CD4-positive, alpha-beta T cell treated with Interleukin-2 at 100 ng/mL for 4 hours (primary cell): ENCODE measurements at regions not wholly inside any gene's neighbourhood (a gene's known extent, or its start where the extent isn't known, plus 50 kb on each side); places are given as distances from the start of the nearest gene placed in this dataset.
"Not testable (repeated sequence)": the region's sequence is repeated elsewhere in the genome, so short reads cannot be mapped to it uniquely, and the experiment has no call there.

Experiments used
- DNase-seq: peaks from one replicate; pipeline ENCODE4 v3.0.0-alpha.2; 2020; ENCODE audit warnings: low spot score

- DNase-seq, result not testable (repeated sequence)
These were observed 684.4 kb upstream of the GOLIM4 start for GRCh38 chr3:168779970-168780645.

GRCh38 chr3:168753724-168754123 lies 658.0 kb upstream of the GOLIM4 start:
- DNase-seq, result no peak

- DNase-seq, result no peak
These were observed 656.6 kb upstream of the GOLIM4 start for GRCh38 chr3:168752339-168752738.

GRCh38 chr3:168747697-168748096 lies 652.0 kb upstream of the GOLIM4 start:
- no peak for DNase-seq

GRCh38 chr3:168738527-168739325 lies 643.0 kb upstream of the GOLIM4 start:
- no peak for DNase-seq

- DNase-seq, result no peak
These were observed 640.5 kb upstream of the GOLIM4 start for GRCh38 chr3:168736202-168736601.

GRCh38 chr3:168730073-168730472 lies 634.3 kb upstream of the GOLIM4 start:
- DNase-seq, result no peak

GRCh38 chr3:168722091-168722490 lies 626.4 kb upstream of the GOLIM4 start:
- DNase-seq, result no peak

- no peak for DNase-seq
These were observed 619.0 kb upstream of the GOLIM4 start for GRCh38 chr3:168714609-168715240.

GRCh38 chr3:168709073-168709472 lies 613.3 kb upstream of the GOLIM4 start:
- DNase-seq, result no peak

GRCh38 chr3:168707900-168708299 lies 612.2 kb upstream of the GOLIM4 start:
- no peak for DNase-seq

- no peak for DNase-seq
These were observed 609.7 kb upstream of the GOLIM4 start for GRCh38 chr3:168705412-168705811.

- DNase-seq, result no peak
These were observed 600.3 kb upstream of the GOLIM4 start for GRCh38 chr3:168696051-168696450.

GRCh38 chr3:168693870-168694269 lies 598.1 kb upstream of the GOLIM4 start:
- no peak for DNase-seq

- DNase-seq, result no peak
These were observed 592.5 kb upstream of the GOLIM4 start for GRCh38 chr3:168688267-168688666.

GRCh38 chr3:168684519-168684918 lies 588.8 kb upstream of the GOLIM4 start:
- no peak for DNase-seq

GRCh38 chr3:168678730-168679129 lies 583.0 kb upstream of the GOLIM4 start:
- DNase-seq, result no peak

- DNase-seq, result no peak
These were observed 575.4 kb upstream of the GOLIM4 start for GRCh38 chr3:168671091-168671490.

- not testable (repeated sequence) for DNase-seq
These were observed 565.3 kb upstream of the GOLIM4 start for GRCh38 chr3:168660879-168661657.

GRCh38 chr3:168659015-168659414 lies 563.3 kb upstream of the GOLIM4 start:
- DNase-seq, result no peak

- no peak for DNase-seq
These were observed 559.9 kb upstream of the GOLIM4 start for GRCh38 chr3:168655611-168656010.

GRCh38 chr3:168654700-168655099 lies 559.0 kb upstream of the GOLIM4 start:
- no peak for DNase-seq
